ENCODE measurements at regions not wholly inside any gene's neighbourhood (a gene's known extent, or its start where the extent isn't known, plus 50 kb on each side); places are given as distances from the start of the nearest gene placed in this dataset.

GRCh38 chr3:137061186-137061585 is 103.4 kb downstream of the IL20RB start:
- DNase-seq = no peak
- no peak for ATAC-seq
- intact Hi-C loops (cut with DNase I) = no loop called here

- ATAC-seq = no peak
- DNase-seq = no peak
- intact Hi-C loops (cut with DNase I) = no loop called here
Measured at GRCh38 chr3:137062250-137062649, 104.5 kb downstream of the IL20RB start.

- DNase-seq = no peak
- ATAC-seq = no peak
- intact Hi-C loops (cut with DNase I) = no loop called here
Measured at GRCh38 chr3:137065381-137065780, 107.6 kb downstream of the IL20RB start.

GRCh38 chr3:137066092-137066491 is 108.3 kb downstream of the IL20RB start:
- intact Hi-C loops (cut with DNase I) = no loop called here
- no peak for DNase-seq
- ATAC-seq = no peak

GRCh38 chr3:137071104-137071503 is 113.3 kb downstream of the IL20RB start:
- DNase-seq = no peak
- no peak for ATAC-seq
- intact Hi-C loops (cut with DNase I) = no loop called here

GRCh38 chr3:137075020-137075419 is 117.2 kb downstream of the IL20RB start:
- no peak for ATAC-seq
- DNase-seq = no peak
- intact Hi-C loops (cut with DNase I) = no loop called here

- ATAC-seq = no peak
- intact Hi-C loops (cut with DNase I) = no loop called here
- no peak for DNase-seq
Measured at GRCh38 chr3:137078040-137078439, 120.3 kb downstream of the IL20RB start.

GRCh38 chr3:137079571-137079970 is 121.8 kb downstream of the IL20RB start:
- ATAC-seq = no peak
- intact Hi-C loops (cut with DNase I) = no loop called here

GRCh38 chr3:137081711-137082110 is 123.9 kb downstream of the IL20RB start:
- DNase-seq = no peak
- ATAC-seq = no peak
- intact Hi-C loops (cut with DNase I) = no loop called here

More at GRCh38 chr3:137079571-137079970, 121.8 kb downstream of the IL20RB start:
- DNase-seq = no peak

GRCh38 chr3:137082763-137083162 is 125.0 kb downstream of the IL20RB start:
- intact Hi-C loops (cut with DNase I) = no loop called here
- no peak for ATAC-seq
- DNase-seq = no peak

- no peak for ATAC-seq
- no peak for DNase-seq
- intact Hi-C loops (cut with DNase I) = no loop called here
Measured at GRCh38 chr3:137083332-137083731, 125.5 kb downstream of the IL20RB start.

- no peak for ATAC-seq
- intact Hi-C loops (cut with DNase I) = no loop called here
- no peak for DNase-seq
Measured at GRCh38 chr3:137084586-137084985, 126.8 kb downstream of the IL20RB start.

- no peak for ATAC-seq
Measured at GRCh38 chr3:137097386-137097785, 139.6 kb downstream of the IL20RB start.

GRCh38 chr3:137097852-137098251 is 140.1 kb downstream of the IL20RB start:
- no peak for ATAC-seq
- intact Hi-C loops (cut with DNase I) = no loop called here
- no peak for DNase-seq

More at GRCh38 chr3:137097386-137097785, 139.6 kb downstream of the IL20RB start:
- no peak for DNase-seq
- intact Hi-C loops (cut with DNase I) = no loop called here

GRCh38 chr3:137099364-137100219 is 141.8 kb downstream of the IL20RB start:
- intact Hi-C loops (cut with DNase I) = loop anchor here in 1 of 2 donors (5.0 to 10.0 kb wide), 2 partner anchors 848 to 1015 kb away; partner anchors contain the start of gene DZIP1L
- ATAC-seq (peak in 1 of 2 donors; percentile 50), DNase-seq (no peak)

- ATAC-seq = no peak
- intact Hi-C loops (cut with DNase I) = loop anchor here in 1 of 2 donors (5.0 to 10.0 kb wide), 2 partner anchors 847 to 1014 kb away; partner anchors contain the start of gene DZIP1L
Measured at GRCh38 chr3:137100326-137100725, 142.5 kb downstream of the IL20RB start.

GRCh38 chr3:137103739-137104138 is 146.0 kb downstream of the IL20RB start:
- ATAC-seq (no peak), DNase-seq (no peak)
- intact Hi-C loops (cut with DNase I) = loop anchor here in 1 of 2 donors (5.0 to 10.0 kb wide), 2 partner anchors 844 to 1011 kb away; partner anchors contain the start of gene DZIP1L

More at GRCh38 chr3:137100326-137100725, 142.5 kb downstream of the IL20RB start:
- DNase-seq = no peak

- DNase-seq (no peak), ATAC-seq (peak; percentile 59 to 63)
- intact Hi-C loops (cut with DNase I) = loop anchor here in 1 of 2 donors (5.0 to 10.0 kb wide), 3 partner anchors 867 to 1009 kb away; partner anchors contain the start of gene DZIP1L
Measured at GRCh38 chr3:137105277-137105977, 147.6 kb downstream of the IL20RB start.

- ATAC-seq = no peak
- DNase-seq = no peak
- intact Hi-C loops (cut with DNase I) = loop anchor here in 1 of 2 donors (5.0 to 10.0 kb wide), 3 partner anchors 866 to 1008 kb away; partner anchors contain the start of gene DZIP1L
Measured at GRCh38 chr3:137106612-137107240, 148.9 kb downstream of the IL20RB start.

Data from left cardiac atrium (tissue), 4 donors.